Stimulated activated naive B cell treated with anti-CD40 and anti-IgM and Interleukin-4, amounts not matched to agents 10 μg/mL and 1 μg/mL and 100 μg/mL, for 72 hours (primary cell): ENCODE measurements at regions not wholly inside any gene's neighbourhood (a gene's known extent, or its start where the extent isn't known, plus 50 kb on each side); places are given as distances from the start of the nearest gene placed in this dataset.
A peak's percentile ranks its signal among the peaks of the same experiment; 100 is the strongest.

ENCODE experiments used
- ATAC-seq, 2 donors: fragments of 150-1000 bp; cut with Tn5 transposase; replicated peaks; 2 replicates each; pipeline ENCODE4 v1.10.0; 2021; ENCODE audit warnings: moderate library complexity in 1 of 2
- DNase-seq: peaks from one replicate; pipeline ENCODE4 v3.0.0; 2021
- H3K27ac Mint-ChIP-seq: one replicate; pipeline ENCODE4 v1.8.0; 2022; ENCODE audit warnings: mild to moderate bottlenecking, mixed read lengths
- H3K27me3 Mint-ChIP-seq, 2 donors: one replicate each; pipeline ENCODE4 v1.8.0; 2022; ENCODE audit warnings: mixed read lengths in 2 of 2
- H3K36me3 Mint-ChIP-seq, 2 donors: one replicate each; pipeline ENCODE4 v1.8.0; 2022; ENCODE audit warnings: mixed read lengths in 2 of 2, mild to moderate bottlenecking in 1 of 2
- H3K4me1 Mint-ChIP-seq, 2 donors: one replicate each; pipeline ENCODE4 v1.8.0; 2022; ENCODE audit warnings: mixed read lengths in 2 of 2, mild to moderate bottlenecking in 1 of 2
- H3K4me3 Mint-ChIP-seq, 2 donors: one replicate each; pipeline ENCODE4 v1.8.0; 2022; ENCODE audit warnings: mild to moderate bottlenecking in 2 of 2, mixed read lengths in 2 of 2, moderate library complexity in 1 of 2
- H3K9me3 Mint-ChIP-seq, 2 donors: one replicate each; pipeline ENCODE4 v1.8.0; 2022; ENCODE audit warnings: mixed read lengths in 2 of 2, mild to moderate bottlenecking in 1 of 2

DNA sequence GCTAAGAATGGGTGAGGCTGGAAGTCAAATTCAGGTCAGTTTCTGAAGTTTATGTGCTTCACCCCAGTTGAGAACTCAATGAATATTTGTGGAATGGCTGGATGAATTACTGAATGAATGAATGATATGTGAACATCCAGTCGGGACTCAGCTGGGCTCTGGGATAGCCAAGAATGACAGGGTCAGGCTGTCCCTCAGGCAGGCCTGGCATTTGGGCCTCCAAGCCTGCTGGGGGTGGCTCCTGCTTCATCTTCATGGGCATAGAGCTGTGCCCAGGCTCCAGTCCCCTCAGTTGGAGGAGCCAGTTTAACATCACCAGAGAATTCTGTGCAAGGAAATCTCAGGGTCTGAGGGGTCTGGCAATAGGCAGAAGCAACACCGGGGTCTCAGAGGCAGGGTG is 185.8 kb downstream of the PHETA1 start:
- Mint-ChIP-seq H3K9me3 (no peaks in the 10 kb centered on the region), H3K27me3 (peaks cover 49 to 50% of the 10 kb centered on the region in 2 donors), H3K27ac (no peak overlapping the region), H3K36me3 (no peaks in the 10 kb centered on the region), H3K4me1 (no peaks in the 10 kb centered on the region), H3K4me3 (no peak overlapping the region)
- DNase-seq (no peak), ATAC-seq (no peak)

DNA sequence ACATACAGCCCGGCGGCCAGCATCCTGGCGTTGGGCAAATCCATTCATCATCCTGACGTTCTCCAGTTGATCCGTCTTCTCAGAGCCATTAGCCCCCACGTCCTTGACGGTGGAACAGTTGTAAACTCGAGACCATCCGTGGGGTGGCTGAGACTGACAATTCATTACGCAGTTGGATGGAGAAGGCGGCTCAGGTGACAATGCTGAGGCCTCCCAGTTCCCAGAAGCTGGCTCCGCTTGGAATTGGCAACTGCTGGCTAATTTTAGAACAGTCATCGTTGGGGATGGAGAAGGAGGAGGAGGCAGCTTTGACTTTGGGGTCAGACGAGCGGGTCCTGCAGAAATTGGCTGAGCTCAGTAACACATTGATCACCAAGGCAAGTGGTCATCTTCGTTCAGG is 186.5 kb downstream of the PHETA1 start:
- no peak for DNase-seq
- Mint-ChIP-seq H3K27me3 (peaks cover 47 to 52% of the 10 kb centered on the region in 2 donors), H3K9me3 (no peaks in the 10 kb centered on the region), H3K36me3 (no peaks in the 10 kb centered on the region), H3K4me1 (no peaks in the 10 kb centered on the region), H3K27ac (no peak overlapping the region), H3K4me3 (no peak overlapping the region)
- no peak for ATAC-seq

DNA sequence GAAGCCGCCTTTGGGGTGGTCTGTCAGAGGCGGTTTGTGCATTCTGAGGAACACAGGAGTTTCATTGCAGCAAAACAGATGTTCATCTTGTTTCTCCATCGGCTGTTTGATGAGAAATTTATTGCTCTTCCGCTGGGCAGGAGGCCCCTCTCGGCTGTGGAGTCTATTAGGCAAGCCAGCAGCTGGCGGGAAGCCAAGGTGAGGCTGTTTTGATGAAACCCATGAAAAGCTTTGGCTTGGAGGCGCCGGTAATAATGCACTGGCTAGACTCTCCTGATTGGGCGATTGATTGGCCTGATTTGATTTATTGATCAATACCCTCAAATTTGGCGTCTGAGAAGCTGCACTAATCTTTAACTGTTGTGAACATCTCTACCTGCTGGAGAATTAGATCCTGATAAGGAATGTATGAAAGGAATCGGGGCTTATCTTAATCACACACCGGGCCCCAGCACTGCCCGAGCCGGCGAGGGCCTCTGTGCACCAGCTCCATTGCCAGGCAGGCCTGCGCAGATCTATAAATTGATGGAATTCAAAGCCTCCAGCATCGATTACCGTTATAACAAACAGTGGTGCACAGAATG is 187.7 kb downstream of the PHETA1 start:
- Mint-ChIP-seq H3K4me1 (no peaks in the 10 kb centered on the region), H3K27ac (no peak overlapping the region), H3K4me3 (no peak overlapping the region), H3K36me3 (no peaks in the 10 kb centered on the region), H3K27me3 (peaks cover 55 to 59% of the 10 kb centered on the region in 2 donors), H3K9me3 (no peaks in the 10 kb centered on the region)
- ATAC-seq: no peak
- DNase-seq: no peak

DNA sequence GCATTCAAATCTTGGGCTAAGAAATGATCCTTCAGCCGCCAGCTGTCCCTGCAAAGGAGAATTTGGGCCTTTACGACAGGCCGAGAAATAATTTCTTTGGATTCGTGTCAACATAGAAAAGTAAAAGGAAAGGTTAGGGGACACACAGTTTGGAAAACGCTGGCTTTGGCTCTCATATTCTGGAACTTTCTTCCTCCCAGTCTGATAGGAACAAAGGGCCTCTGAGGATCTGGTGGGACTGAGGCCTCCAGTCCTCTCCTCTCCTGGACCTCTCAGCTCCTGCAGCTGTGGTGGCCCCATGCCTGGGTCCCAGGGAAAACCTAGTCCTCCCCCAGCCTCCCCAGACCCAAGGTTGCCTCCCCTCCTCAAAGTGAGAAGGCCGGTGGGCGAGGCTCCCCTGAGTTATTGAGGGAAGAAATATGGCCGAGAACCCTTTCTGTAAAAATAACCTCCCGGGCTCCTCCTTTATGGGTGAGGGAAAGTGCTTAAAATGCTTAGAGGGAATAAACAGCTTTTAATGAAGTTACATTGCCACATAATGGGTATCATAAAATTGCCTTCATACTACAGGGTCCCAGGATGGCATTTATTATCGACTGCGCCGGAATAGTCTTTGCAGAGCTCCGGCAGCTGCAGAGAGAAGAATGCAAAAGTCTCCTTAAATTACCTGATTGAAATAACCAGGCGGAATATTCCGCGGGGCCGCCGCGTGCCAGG is 188.3 kb downstream of the PHETA1 start:
- no peaks in the 10 kb centered on the region for H3K9me3 Mint-ChIP-seq
- DNase-seq: no peak
- H3K27me3 Mint-ChIP-seq: peaks cover 55 to 59% of the 10 kb centered on the region in 2 donors
- H3K36me3 Mint-ChIP-seq: no peaks in the 10 kb centered on the region
- H3K4me1 Mint-ChIP-seq: no peaks in the 10 kb centered on the region
- H3K4me3 Mint-ChIP-seq: no peak overlapping the region
- ATAC-seq: no peak
- H3K27ac Mint-ChIP-seq: no peak overlapping the region

DNA sequence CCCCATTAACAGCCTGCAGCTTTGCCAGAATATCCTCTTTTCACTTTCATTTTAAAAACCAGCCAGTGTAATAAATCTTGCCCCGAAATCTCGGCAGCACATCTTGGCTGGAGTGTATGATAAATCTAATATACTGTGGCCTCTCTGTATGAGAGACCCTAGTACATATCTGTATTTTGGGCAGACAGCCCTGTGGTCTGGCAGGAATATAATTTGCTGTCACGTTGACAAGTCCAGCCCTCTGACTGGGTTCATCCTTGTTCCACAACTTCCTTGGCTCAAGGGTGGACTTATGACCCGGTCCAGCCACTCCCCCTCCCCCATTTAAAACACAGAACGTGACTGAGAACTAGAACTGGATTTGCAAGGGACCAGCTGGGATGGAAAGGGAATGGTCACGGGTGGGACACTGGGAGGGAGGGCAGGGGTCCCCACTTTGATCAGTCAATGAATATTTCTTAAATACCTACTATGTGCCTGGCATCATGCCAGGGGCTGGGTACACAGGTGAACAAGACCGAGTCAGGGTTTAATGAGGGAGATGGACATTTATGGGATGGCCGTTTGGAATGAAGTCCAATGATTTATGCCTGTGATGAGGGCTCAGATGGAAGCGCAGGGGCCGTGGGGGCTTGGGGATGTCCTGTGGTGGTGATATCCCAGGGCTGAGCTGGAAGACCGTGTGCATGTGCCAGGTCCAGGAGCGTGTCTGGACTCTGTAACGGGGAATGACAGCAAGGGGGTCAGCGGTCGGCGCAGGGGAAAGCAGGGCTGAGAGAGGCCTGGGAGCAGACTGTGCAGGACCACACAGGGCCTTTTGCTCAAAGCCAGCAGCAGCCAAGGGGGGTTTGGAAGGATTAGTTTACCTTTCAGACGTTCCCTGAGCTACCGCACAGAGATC is 190.5 kb downstream of the PHETA1 start:
- DNase-seq: no peak
- no peak overlapping the region for H3K27ac Mint-ChIP-seq
- no peaks in the 10 kb centered on the region for H3K36me3 Mint-ChIP-seq
- ATAC-seq: no peak
- H3K27me3 Mint-ChIP-seq: peaks cover 50 to 59% of the 10 kb centered on the region in 2 donors
- peaks cover 0 to 4% of the 10 kb centered on the region in 2 donors for H3K4me1 Mint-ChIP-seq
- H3K4me3 Mint-ChIP-seq: no peak overlapping the region
- H3K9me3 Mint-ChIP-seq: no peaks in the 10 kb centered on the region

DNA sequence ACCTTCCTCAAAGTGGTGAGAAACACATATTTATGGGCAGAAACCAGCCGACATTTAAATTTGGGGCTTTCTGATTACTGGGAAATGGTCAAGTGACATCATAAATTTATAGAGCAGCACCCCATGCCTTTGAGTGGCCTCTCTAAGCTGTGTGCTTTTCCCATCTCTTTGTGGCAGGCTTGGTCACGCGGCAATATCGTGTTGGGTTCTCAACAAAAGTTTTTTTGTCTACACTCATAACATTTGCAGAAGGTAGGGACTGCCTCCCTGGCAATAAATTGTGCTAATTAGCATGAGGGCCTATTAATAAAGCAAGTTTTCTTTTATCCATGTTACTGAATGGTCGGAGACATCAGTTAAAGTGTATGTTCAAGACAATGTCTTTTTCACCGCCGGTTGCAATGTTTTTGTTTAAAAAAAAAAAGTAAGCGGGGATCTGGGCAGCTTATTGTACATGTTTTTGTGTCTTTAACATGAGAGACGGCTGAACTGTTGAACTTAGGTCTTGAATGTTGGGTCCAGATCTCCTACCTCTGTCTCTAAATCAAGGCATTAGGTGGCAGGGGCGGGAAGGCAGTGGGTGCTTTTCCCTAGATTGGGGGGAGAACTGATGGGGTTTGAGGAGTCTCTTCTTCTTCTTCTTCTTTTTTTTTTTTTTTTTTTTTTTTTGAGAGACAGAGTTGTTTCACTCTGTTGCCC is 193.3 kb downstream of the PHETA1 start:
- Mint-ChIP-seq H3K36me3 (no peaks in the 10 kb centered on the region), H3K4me3 (no peak overlapping the region), H3K27me3 (peaks cover 36% of the 10 kb centered on the region in 2 donors), H3K9me3 (peaks cover 0 to 1% of the 10 kb centered on the region in 2 donors), H3K4me1 (peaks cover 4 to 10% of the 10 kb centered on the region in 2 donors), H3K27ac (no peak overlapping the region)
- peak in 1 of 2 donors; percentile 38 for ATAC-seq
- DNase-seq: no peak

DNA sequence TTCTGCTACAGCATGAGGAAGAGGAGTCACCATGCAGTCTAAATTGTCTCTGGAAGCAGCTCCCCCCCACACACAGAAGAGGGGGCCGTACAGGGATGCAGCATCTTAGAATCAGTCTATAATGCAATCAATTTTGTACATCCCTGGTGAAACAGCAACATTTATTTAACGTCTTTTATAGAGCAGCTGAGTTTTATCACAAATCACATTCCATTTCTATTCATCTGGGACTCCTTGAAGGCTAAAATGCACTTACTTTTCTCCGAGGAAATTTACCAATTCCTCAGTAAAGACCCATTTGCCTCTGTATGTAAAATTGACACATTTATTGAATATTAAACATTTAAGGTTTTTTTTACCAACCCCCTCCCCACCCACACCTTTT is 193.9 kb downstream of the PHETA1 start:
- ATAC-seq (no peak), DNase-seq (no peak)
- H3K9me3 Mint-ChIP-seq: peaks cover 0 to 1% of the 10 kb centered on the region in 2 donors
- H3K27me3 Mint-ChIP-seq: peaks cover 30% of the 10 kb centered on the region in 2 donors
- no peak overlapping the region for H3K4me3 Mint-ChIP-seq
- H3K27ac Mint-ChIP-seq: no peak overlapping the region
- no peaks in the 10 kb centered on the region for H3K36me3 Mint-ChIP-seq
- peaks cover 7 to 12% of the 10 kb centered on the region in 2 donors for H3K4me1 Mint-ChIP-seq

DNA sequence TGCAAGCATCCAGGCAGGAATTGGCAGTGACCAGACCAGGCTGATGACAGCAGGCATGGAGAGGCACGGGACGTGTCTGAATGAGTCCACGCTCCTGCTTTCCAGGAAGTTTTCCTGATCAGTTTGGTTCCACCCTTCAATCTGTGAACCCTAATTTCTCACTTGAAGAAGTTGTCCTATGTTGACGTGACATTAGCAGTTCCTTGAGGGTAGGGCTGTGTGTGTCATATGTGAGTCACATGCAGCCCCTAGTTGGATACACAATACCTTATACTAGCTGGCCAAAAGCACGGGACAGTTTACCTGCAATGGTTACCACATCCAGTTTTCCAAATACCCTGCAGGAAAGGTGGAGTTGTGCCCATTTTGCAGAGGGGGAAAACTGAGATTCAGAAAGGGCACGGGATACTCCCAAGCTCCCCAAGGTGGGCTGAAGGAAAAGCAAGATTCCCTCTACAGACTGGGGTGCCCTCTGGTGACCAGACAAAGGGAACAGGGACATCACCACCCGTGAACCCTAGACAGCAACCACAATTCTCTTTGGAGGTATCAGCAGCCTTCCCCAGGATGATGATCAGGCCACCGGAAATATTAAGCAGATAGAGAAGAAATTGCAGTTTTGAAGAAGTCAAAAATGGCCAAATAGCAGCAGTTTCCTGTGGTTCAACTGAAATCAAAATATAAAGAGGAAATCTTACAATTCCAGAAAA is 194.5 kb downstream of the PHETA1 start:
- Mint-ChIP-seq H3K4me3 (no peak overlapping the region), H3K27me3 (peaks cover 25 to 27% of the 10 kb centered on the region in 2 donors), H3K9me3 (peaks cover 0 to 1% of the 10 kb centered on the region in 2 donors), H3K36me3 (no peaks in the 10 kb centered on the region), H3K27ac (no peak overlapping the region), H3K4me1 (peaks cover 11 to 12% of the 10 kb centered on the region in 2 donors)
- no peak for ATAC-seq
- no peak for DNase-seq

DNA sequence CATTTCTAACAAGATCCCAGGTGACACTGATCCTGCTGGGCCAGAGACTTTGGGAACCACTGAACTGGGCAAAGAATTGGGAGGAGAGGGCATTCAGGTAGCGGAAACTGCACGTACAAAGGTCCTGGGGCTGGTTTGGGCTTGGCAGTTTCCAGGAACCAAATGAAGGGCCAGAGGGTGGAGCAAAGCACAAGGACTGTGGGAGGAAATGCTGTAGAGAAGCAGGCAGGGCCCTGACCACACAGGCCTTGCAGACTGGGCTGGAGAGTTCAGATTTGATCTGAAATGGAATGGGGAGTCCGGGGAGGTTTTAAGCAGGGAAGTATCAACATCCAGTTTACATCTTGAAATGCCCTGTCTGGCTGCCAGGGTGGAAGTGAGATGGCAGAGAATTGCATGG is 195.1 kb downstream of the PHETA1 start:
- H3K4me1 Mint-ChIP-seq: peaks cover 11 to 12% of the 10 kb centered on the region in 2 donors
- H3K36me3 Mint-ChIP-seq: no peaks in the 10 kb centered on the region
- no peak overlapping the region for H3K4me3 Mint-ChIP-seq
- H3K27ac Mint-ChIP-seq: no peak overlapping the region
- H3K9me3 Mint-ChIP-seq: peaks cover 0 to 1% of the 10 kb centered on the region in 2 donors
- peaks cover 19 to 23% of the 10 kb centered on the region in 2 donors for H3K27me3 Mint-ChIP-seq
- no peak for DNase-seq
- ATAC-seq: no peak

DNA sequence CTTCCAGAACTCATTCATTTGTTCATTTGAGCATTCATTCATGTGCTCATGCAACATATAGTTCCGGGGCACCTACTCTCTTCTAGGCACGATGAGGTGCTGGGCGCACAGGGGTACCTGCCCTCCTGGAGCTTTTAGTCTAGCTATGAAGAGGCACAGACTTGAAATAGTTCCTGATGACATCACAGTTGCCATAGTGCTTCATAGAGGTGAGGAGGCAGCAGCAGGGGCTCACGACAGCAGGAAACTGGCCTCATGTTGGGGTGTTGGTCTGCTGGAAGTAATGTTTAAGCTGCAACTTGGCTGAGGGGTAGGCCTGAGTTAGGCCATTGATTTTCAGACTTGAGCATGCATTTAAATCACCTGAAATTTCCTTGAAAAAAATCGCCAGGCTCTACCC is 195.5 kb downstream of the PHETA1 start:
- no peak for ATAC-seq
- Mint-ChIP-seq H3K4me3 (no peak overlapping the region), H3K27ac (no peak overlapping the region), H3K27me3 (peaks cover 16 to 20% of the 10 kb centered on the region in 2 donors), H3K9me3 (peaks cover 0 to 1% of the 10 kb centered on the region in 2 donors), H3K36me3 (no peaks in the 10 kb centered on the region), H3K4me1 (peaks cover 11 to 12% of the 10 kb centered on the region in 2 donors)
- no peak for DNase-seq

DNA sequence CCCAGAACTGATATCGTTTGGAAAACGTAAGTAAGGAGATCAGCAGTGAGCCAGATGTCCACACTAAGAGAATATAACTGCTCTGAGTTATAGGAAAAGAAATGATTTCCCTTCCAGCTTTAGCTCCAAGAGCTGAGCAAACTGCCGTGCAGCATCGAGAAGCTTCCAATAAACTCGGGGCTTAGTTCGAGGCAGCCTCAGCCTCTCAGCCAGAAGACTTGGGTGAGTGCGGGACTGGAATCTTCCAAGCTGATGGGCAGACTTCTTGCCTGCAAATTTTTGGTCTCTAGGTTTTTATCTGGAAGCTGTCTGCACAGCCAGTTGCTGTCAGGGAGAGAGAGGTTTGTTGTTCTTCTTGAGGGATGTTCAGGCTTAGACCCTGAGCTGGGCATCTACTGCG is 196.1 kb downstream of the PHETA1 start:
- DNase-seq: no peak
- Mint-ChIP-seq H3K27me3 (peaks cover 16 to 22% of the 10 kb centered on the region in 2 donors), H3K27ac (no peak overlapping the region), H3K9me3 (peaks cover 0 to 1% of the 10 kb centered on the region in 2 donors), H3K4me3 (no peak overlapping the region), H3K4me1 (peaks cover 11 to 12% of the 10 kb centered on the region in 2 donors), H3K36me3 (no peaks in the 10 kb centered on the region)
- no peak for ATAC-seq

DNA sequence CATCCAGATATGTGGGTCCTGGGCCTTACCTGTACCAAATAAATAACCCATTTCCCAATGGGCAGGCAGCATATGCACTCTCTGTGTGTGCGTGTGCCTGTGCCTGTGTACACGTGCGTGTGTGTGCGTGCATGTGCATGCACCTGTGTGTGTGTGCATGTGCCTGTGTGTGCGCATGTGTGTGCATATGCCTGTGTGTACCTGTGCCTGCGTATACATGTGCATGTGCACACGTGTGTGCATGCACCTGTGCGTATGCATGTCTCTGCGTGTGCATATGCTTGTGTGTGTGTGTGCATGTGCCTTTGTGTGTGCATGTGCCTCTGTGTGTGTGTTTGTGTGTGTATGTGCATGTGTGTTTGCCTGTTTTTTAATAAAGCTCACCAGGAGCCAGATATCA is 197.1 kb downstream of the PHETA1 start:
- Mint-ChIP-seq H3K27me3 (peaks cover 16 to 21% of the 10 kb centered on the region in 2 donors), H3K36me3 (no peaks in the 10 kb centered on the region), H3K4me3 (no peak overlapping the region), H3K27ac (no peak overlapping the region), H3K9me3 (peaks cover 0 to 1% of the 10 kb centered on the region in 2 donors), H3K4me1 (peaks cover 11 to 12% of the 10 kb centered on the region in 2 donors)
- DNase-seq: no peak
- no peak for ATAC-seq

DNA sequence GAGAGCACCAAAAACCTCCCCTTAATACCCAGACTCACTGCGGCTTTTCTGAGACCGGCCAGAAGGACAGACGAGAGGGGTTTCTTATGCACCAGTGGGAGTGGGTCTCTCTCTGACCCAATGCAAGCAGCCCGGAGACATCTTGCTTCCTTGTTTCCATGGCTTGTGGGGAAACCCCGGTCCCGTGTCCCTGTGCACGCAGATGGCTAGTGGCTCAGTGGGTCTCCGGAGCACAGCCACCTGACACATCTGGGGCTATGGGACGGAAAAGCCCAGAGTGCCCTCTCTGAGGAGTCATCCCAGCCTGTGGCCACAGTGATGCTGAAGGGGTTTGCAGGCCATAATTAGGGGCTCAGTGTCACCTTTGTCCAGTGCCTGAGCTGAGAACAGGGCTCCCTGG is 197.6 kb downstream of the PHETA1 start:
- Mint-ChIP-seq H3K9me3 (peaks cover 0 to 1% of the 10 kb centered on the region in 2 donors), H3K27ac (no peak overlapping the region), H3K4me1 (peaks cover 11 to 12% of the 10 kb centered on the region in 2 donors), H3K36me3 (no peaks in the 10 kb centered on the region), H3K27me3 (peaks cover 16% of the 10 kb centered on the region in 2 donors), H3K4me3 (no peak overlapping the region)
- ATAC-seq: no peak
- DNase-seq: no peak
